Activated naive CD8-positive, alpha-beta T cell treated with anti-CD3 and anti-CD28 coated beads, Interleukin-2, amount 50 U/mL, for 24 hours (primary cell): ENCODE measurements at regions not wholly inside any gene's neighbourhood (a gene's known extent, or its start where the extent isn't known, plus 50 kb on each side); places are given as distances from the start of the nearest gene placed in this dataset.

ENCODE experiments used
- ATAC-seq: fragments of 150-1000 bp; cut with Tn5 transposase; one replicate; pipeline ENCODE4 v1.10.0; 2021
- DNase-seq: peaks from one replicate; pipeline ENCODE4 v3.0.0; 2021
- H3K27ac Mint-ChIP-seq: one replicate; pipeline ENCODE4 v1.8.0; 2021; ENCODE audit warnings: mild to moderate bottlenecking, mixed read lengths
- H3K27me3 Mint-ChIP-seq: one replicate; pipeline ENCODE4 v1.8.0; 2021; ENCODE audit warnings: mixed read lengths
- H3K36me3 Mint-ChIP-seq: one replicate; pipeline ENCODE4 v1.8.0; 2021; ENCODE audit warnings: low read depth, mixed read lengths
- H3K4me1 Mint-ChIP-seq: one replicate; pipeline ENCODE4 v1.8.0; 2021; ENCODE audit warnings: mixed read lengths
- H3K4me3 Mint-ChIP-seq: one replicate; pipeline ENCODE4 v1.8.0; 2021; ENCODE audit warnings: mild to moderate bottlenecking, moderate library complexity, mixed read lengths
- H3K9me3 Mint-ChIP-seq: one replicate; pipeline ENCODE4 v1.8.0; 2021; ENCODE audit warnings: mixed read lengths

- H3K4me1 Mint-ChIP-seq, result no peaks in the 10 kb centered on the region
- H3K36me3 Mint-ChIP-seq, result no peaks in the 10 kb centered on the region
- peaks cover 9% of the 10 kb centered on the region for H3K27me3 Mint-ChIP-seq
- ATAC-seq (no peak), DNase-seq (no peak)
- no peak overlapping the region for H3K4me3 Mint-ChIP-seq
- H3K9me3 Mint-ChIP-seq, result no peaks in the 10 kb centered on the region
- no peak overlapping the region for H3K27ac Mint-ChIP-seq
Observed at GRCh38 chr5:174381241-174381640, 335.7 kb downstream of the NSG2 start.

GRCh38 chr5:174383210-174384167 lies 338.0 kb downstream of the NSG2 start:
- Mint-ChIP-seq H3K27me3 (peaks cover 9% of the 10 kb centered on the region), H3K4me1 (no peaks in the 10 kb centered on the region), H3K9me3 (no peaks in the 10 kb centered on the region), H3K27ac (no peak overlapping the region), H3K36me3 (no peaks in the 10 kb centered on the region), H3K4me3 (no peak overlapping the region)
- no peak for ATAC-seq
- DNase-seq, result no peak

- no peak overlapping the region for H3K27ac Mint-ChIP-seq
Observed at GRCh38 chr5:174384509-174384947, 339.0 kb downstream of the NSG2 start.

GRCh38 chr5:174386306-174386705 lies 338.1 kb upstream of the MSX2 start:
- Mint-ChIP-seq H3K27ac (no peak overlapping the region), H3K4me3 (no peak overlapping the region), H3K9me3 (no peaks in the 10 kb centered on the region), H3K27me3 (peaks cover 9% of the 10 kb centered on the region), H3K4me1 (no peaks in the 10 kb centered on the region), H3K36me3 (no peaks in the 10 kb centered on the region)
- DNase-seq, result no peak
- ATAC-seq, result no peak

More at GRCh38 chr5:174384509-174384947, 339.0 kb downstream of the NSG2 start:
- no peaks in the 10 kb centered on the region for H3K9me3 Mint-ChIP-seq
- no peak for DNase-seq
- no peak overlapping the region for H3K4me3 Mint-ChIP-seq
- no peaks in the 10 kb centered on the region for H3K36me3 Mint-ChIP-seq
- ATAC-seq, result peak; percentile 24
- peaks cover 9% of the 10 kb centered on the region for H3K27me3 Mint-ChIP-seq
- no peaks in the 10 kb centered on the region for H3K4me1 Mint-ChIP-seq

- H3K9me3 Mint-ChIP-seq, result no peaks in the 10 kb centered on the region
- no peak overlapping the region for H3K27ac Mint-ChIP-seq
- H3K36me3 Mint-ChIP-seq, result no peaks in the 10 kb centered on the region
- no peaks in the 10 kb centered on the region for H3K4me1 Mint-ChIP-seq
- DNase-seq (no peak), ATAC-seq (no peak)
- peaks cover 9% of the 10 kb centered on the region for H3K27me3 Mint-ChIP-seq
- no peak overlapping the region for H3K4me3 Mint-ChIP-seq
Observed at GRCh38 chr5:174386846-174387245, 337.5 kb upstream of the MSX2 start.

GRCh38 chr5:174387448-174387847 lies 336.9 kb upstream of the MSX2 start:
- no peak for ATAC-seq

GRCh38 chr5:174392892-174393291 lies 331.5 kb upstream of the MSX2 start:
- DNase-seq (no peak), ATAC-seq (no peak)
- Mint-ChIP-seq H3K9me3 (no peaks in the 10 kb centered on the region), H3K4me1 (no peaks in the 10 kb centered on the region), H3K27me3 (peaks cover 6% of the 10 kb centered on the region), H3K4me3 (no peak overlapping the region), H3K36me3 (no peaks in the 10 kb centered on the region), H3K27ac (no peak overlapping the region)

More at GRCh38 chr5:174387448-174387847, 336.9 kb upstream of the MSX2 start:
- Mint-ChIP-seq H3K27me3 (peaks cover 10% of the 10 kb centered on the region), H3K4me3 (no peak overlapping the region), H3K27ac (no peak overlapping the region), H3K4me1 (no peaks in the 10 kb centered on the region), H3K36me3 (no peaks in the 10 kb centered on the region), H3K9me3 (no peaks in the 10 kb centered on the region)
- DNase-seq, result no peak

GRCh38 chr5:174396541-174396940 lies 327.8 kb upstream of the MSX2 start:
- no peak for ATAC-seq
- no peak for DNase-seq
- Mint-ChIP-seq H3K27ac (no peak overlapping the region), H3K4me3 (no peak overlapping the region), H3K4me1 (no peaks in the 10 kb centered on the region), H3K36me3 (no peaks in the 10 kb centered on the region), H3K27me3 (peaks cover 9% of the 10 kb centered on the region), H3K9me3 (no peaks in the 10 kb centered on the region)

GRCh38 chr5:174397206-174397605 lies 327.2 kb upstream of the MSX2 start:
- DNase-seq (no peak), ATAC-seq (no peak)
- Mint-ChIP-seq H3K9me3 (no peaks in the 10 kb centered on the region), H3K4me3 (no peak overlapping the region), H3K4me1 (no peaks in the 10 kb centered on the region), H3K27me3 (peaks cover 9% of the 10 kb centered on the region), H3K27ac (no peak overlapping the region), H3K36me3 (no peaks in the 10 kb centered on the region)

- no peak for DNase-seq
- H3K4me3 Mint-ChIP-seq, result no peak overlapping the region
- no peaks in the 10 kb centered on the region for H3K36me3 Mint-ChIP-seq
- ATAC-seq, result no peak
- H3K4me1 Mint-ChIP-seq, result no peaks in the 10 kb centered on the region
- H3K27me3 Mint-ChIP-seq, result peaks cover 6% of the 10 kb centered on the region
- H3K27ac Mint-ChIP-seq, result no peak overlapping the region
- H3K9me3 Mint-ChIP-seq, result no peaks in the 10 kb centered on the region
Observed at GRCh38 chr5:174398171-174398570, 326.2 kb upstream of the MSX2 start.

- Mint-ChIP-seq H3K36me3 (no peaks in the 10 kb centered on the region), H3K27ac (no peak overlapping the region)
- no peak for ATAC-seq
Observed at GRCh38 chr5:174399411-174399810, 325.0 kb upstream of the MSX2 start.

GRCh38 chr5:174400461-174400860 lies 323.9 kb upstream of the MSX2 start:
- Mint-ChIP-seq H3K36me3 (no peaks in the 10 kb centered on the region), H3K27ac (no peak overlapping the region), H3K27me3 (peaks cover 4% of the 10 kb centered on the region), H3K9me3 (no peaks in the 10 kb centered on the region), H3K4me3 (no peak overlapping the region), H3K4me1 (no peaks in the 10 kb centered on the region)
- ATAC-seq (no peak), DNase-seq (no peak)

More at GRCh38 chr5:174399411-174399810, 325.0 kb upstream of the MSX2 start:
- Mint-ChIP-seq H3K4me1 (no peaks in the 10 kb centered on the region), H3K9me3 (no peaks in the 10 kb centered on the region), H3K4me3 (no peak overlapping the region), H3K27me3 (peaks cover 6% of the 10 kb centered on the region)
- DNase-seq, result no peak

- no peak overlapping the region for H3K27ac Mint-ChIP-seq
- H3K27me3 Mint-ChIP-seq, result peaks cover 4% of the 10 kb centered on the region
- no peak overlapping the region for H3K4me3 Mint-ChIP-seq
- ATAC-seq (no peak), DNase-seq (no peak)
- H3K4me1 Mint-ChIP-seq, result no peaks in the 10 kb centered on the region
- no peaks in the 10 kb centered on the region for H3K36me3 Mint-ChIP-seq
- no peaks in the 10 kb centered on the region for H3K9me3 Mint-ChIP-seq
Observed at GRCh38 chr5:174401793-174402192, 322.6 kb upstream of the MSX2 start.

GRCh38 chr5:174402222-174402812 lies 322.1 kb upstream of the MSX2 start:
- DNase-seq, result no peak
- Mint-ChIP-seq H3K4me3 (no peak overlapping the region), H3K27me3 (peaks cover 4% of the 10 kb centered on the region), H3K36me3 (no peaks in the 10 kb centered on the region), H3K27ac (no peak overlapping the region), H3K9me3 (no peaks in the 10 kb centered on the region), H3K4me1 (no peaks in the 10 kb centered on the region)
- ATAC-seq, result no peak

- Mint-ChIP-seq H3K27me3 (peaks cover 2% of the 10 kb centered on the region), H3K9me3 (peaks cover 5% of the 10 kb centered on the region), H3K27ac (no peak overlapping the region), H3K4me3 (no peak overlapping the region), H3K4me1 (no peaks in the 10 kb centered on the region), H3K36me3 (no peaks in the 10 kb centered on the region)
- DNase-seq, result no peak
- no peak for ATAC-seq
Observed at GRCh38 chr5:174404848-174405247, 319.5 kb upstream of the MSX2 start.
